Adrenal gland (tissue), 9 donors: ENCODE measurements at regions not wholly inside any gene's neighbourhood (a gene's known extent, or its start where the extent isn't known, plus 50 kb on each side); places are given as distances from the start of the nearest gene placed in this dataset.

Source experiments
- DNase-seq, 7 donors: peaks; one replicate each; pipeline ENCODE4 v3.0.0-alpha.2; 2019 to 2020
- H3K27ac ChIP-seq, 5 donors: fragments of 200-600 bp; sonication (generic) in 4 of 5; 1 replicate in 3 of 5; 2 replicates in 2 of 5; pipeline versions ENCODE4 v1.5.1 to v1.8.0; 2016 to 2020; ENCODE audit warnings: mild to moderate bottlenecking in 1 of 5
- H3K27me3 ChIP-seq: fragments of 200-600 bp; 2 replicates; pipeline ENCODE4 v1.8.0; 2021
- H3K36me3 ChIP-seq, 2 donors: fragments of 200-600 bp; replicated peaks in 1 of 2; 1 replicate in 1 of 2; 2 replicates in 1 of 2; pipeline versions ENCODE4 v1.5.1 to v1.8.0; 2018 to 2022
- H3K4me1 ChIP-seq, 2 donors: fragments of 200-600 bp; replicated peaks in 1 of 2; 1 replicate in 1 of 2; 2 replicates in 1 of 2; pipeline versions ENCODE4 v1.5.1 to v1.8.0; 2018 to 2021
- H3K4me3 ChIP-seq, 4 donors: fragments of 200-600 bp; sonication (generic) in 3 of 4; one replicate each; pipeline ENCODE4 v1.5.1; 2016 to 2018
- H3K9me3 ChIP-seq, 3 donors: fragments of 200-600 bp; sonication (generic) in 1 of 3; replicated peaks in 1 of 3; 1 replicate in 2 of 3; 2 replicates in 1 of 3; pipeline versions ENCODE4 v1.5.1 to v1.8.0; 2016 to 2021
- POLR2A ChIP-seq, 2 donors: fragments of 450-650 bp; IDR thresholded peaks; one replicate each; pipeline ENCODE4 v1.6.1; 2017; ENCODE audit warnings: antibody characterized with exemption in 2 of 2, mild to moderate bottlenecking in 2 of 2, moderate library complexity in 1 of 2
- WGBS, 4 donors: extraction: QIAGEN DNeasy Blood & Tissue Kit in 2 of 4; methylation state at CpG; one replicate each; pipeline versions ENCODE4 v1.1.5 to v1.1.7; 2013 to 2017; 5-methylcytosine and 5-hydroxymethylcytosine counted together
- intact Hi-C, 2 donors: fragments of 100-400 bp; cut with DNase I; formaldehyde crosslinking; loops; one replicate each; pipeline versions ENCODE4 v1.14.1 to v1.15.0; 2022 to 2023
- TF ChIP-seq, protein P1 (sequence below), 6 experiments: fragments of 450-650 bp in 4 of 6; fragments of 200-600 bp in 2 of 6; sonication (generic) in 1 of 6; IDR thresholded peaks; 1 replicate in 5 of 6; 2 replicates in 1 of 6; pipeline versions ENCODE4 v1.5.1 to v1.8.0; 2016 to 2021; ENCODE audit warnings: antibody characterized with exemption in 6 of 6, mild to moderate bottlenecking in 2 of 6, moderate library complexity in 1 of 6
- donor health status: healthy with polysubstance abuse.
- donor health status: Bipolar disorder and iron deficiency.
- donor health status: DM: yes; HTN: yes; CAD: no.
- donor health status: DM: no; HTN: no; CAD: no.
- donor health status: DM: no; HTN: no; CAD: no.

DNA sequence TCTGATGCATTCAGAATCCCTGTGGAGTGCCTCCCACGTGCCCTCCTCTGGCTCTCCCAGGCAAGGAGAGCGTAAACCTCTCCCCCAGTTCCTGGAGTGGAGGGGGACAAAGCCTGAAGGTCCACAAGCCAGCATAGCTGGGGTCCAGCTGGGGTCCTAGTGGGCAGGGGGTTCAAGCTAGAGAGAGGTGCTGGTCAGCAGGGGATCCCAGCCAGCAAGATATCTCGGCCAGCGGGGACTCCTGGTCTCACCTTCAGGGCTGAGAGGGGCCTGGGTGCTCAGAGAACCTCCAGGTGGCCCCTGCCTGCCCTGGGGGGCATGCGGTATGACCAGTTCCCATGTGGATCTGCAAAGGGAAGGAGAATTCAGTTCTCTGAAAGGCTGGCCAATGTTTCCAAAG lies 413.7 kb downstream of the TCERG1L start:
- Histone ChIP-seq H3K4me3 (no peak overlapping the region), H3K36me3 (no peaks in the 10 kb centered on the region), H3K27me3 (no peaks in the 10 kb centered on the region), H3K4me1 (no peaks in the 10 kb centered on the region), H3K9me3 (no peaks in the 10 kb centered on the region), H3K27ac (no peak overlapping the region)
- DNase-seq = peak in 1 of 7 donors; percentile 15
- intact Hi-C loops = no loop called here
- no peak for TF ChIP-seq POLR2A (IDR thresholded peaks at IDR 0.05)
- TF ChIP-seq, protein P1, sequence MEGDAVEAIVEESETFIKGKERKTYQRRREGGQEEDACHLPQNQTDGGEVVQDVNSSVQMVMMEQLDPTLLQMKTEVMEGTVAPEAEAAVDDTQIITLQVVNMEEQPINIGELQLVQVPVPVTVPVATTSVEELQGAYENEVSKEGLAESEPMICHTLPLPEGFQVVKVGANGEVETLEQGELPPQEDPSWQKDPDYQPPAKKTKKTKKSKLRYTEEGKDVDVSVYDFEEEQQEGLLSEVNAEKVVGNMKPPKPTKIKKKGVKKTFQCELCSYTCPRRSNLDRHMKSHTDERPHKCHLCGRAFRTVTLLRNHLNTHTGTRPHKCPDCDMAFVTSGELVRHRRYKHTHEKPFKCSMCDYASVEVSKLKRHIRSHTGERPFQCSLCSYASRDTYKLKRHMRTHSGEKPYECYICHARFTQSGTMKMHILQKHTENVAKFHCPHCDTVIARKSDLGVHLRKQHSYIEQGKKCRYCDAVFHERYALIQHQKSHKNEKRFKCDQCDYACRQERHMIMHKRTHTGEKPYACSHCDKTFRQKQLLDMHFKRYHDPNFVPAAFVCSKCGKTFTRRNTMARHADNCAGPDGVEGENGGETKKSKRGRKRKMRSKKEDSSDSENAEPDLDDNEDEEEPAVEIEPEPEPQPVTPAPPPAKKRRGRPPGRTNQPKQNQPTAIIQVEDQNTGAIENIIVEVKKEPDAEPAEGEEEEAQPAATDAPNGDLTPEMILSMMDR (IDR thresholded peaks at IDR 0.05) = no peak
- WGBS, 4 donors = 74 to 86% (median 81%) methylated on average over 2 to 5 of the region's 5 CpGs

DNA sequence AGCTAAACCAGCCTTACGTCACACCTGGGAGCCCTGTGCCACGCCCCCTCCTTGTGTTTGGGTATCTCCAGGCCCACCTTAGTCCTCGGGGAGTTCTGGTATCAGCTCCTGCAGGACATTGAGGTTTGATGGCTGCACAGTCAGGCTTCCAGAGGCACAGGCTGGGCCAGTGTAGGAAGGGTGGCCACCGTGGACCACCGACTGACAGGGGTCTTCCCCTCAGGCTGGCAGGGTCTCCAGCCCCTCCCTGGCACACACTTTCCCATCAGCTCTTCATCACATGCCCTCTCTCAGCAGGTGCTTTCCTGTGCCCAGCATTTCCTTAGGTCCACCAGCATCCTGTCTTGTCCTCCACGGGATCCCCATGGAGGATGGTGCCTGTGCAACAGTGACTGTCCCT lies 413.1 kb downstream of the TCERG1L start:
- intact Hi-C loops = no loop called here
- DNase-seq = peak in 1 of 7 donors; percentile 18
- Histone ChIP-seq H3K4me1 (no peaks in the 10 kb centered on the region), H3K36me3 (no peaks in the 10 kb centered on the region), H3K4me3 (no peak overlapping the region), H3K27me3 (no peaks in the 10 kb centered on the region), H3K27ac (no peak overlapping the region), H3K9me3 (no peaks in the 10 kb centered on the region)
- TF ChIP-seq POLR2A (IDR thresholded peaks at IDR 0.05) = no peak
- TF ChIP-seq, protein P1 (IDR thresholded peaks at IDR 0.05) = no peak
- WGBS, 4 donors = 70 to 81% (median 77%) methylated on average over 4 to 6 of the region's 6 CpGs

DNA sequence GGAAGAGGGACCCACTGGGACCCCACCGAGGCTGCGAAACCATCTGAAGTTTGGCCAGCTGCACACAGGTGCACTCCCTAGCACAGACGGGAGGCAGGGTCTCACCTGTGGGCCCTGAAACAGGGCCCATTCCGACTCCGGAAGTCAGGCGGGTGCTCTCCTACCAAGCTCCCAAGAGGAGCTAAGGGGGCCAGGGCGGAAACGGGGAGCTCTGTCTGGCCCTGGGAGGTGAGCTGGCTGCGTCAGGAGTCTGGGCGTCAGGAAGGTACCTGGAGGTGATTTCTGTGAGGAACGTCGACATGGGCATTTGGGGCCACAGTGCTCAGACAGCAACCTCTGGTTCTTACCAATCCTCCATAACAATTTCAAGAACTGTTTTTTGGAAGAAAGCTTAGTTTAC lies 411.7 kb downstream of the TCERG1L start:
- intact Hi-C loops = no loop called here
- 83 to 94% (median 89%) methylated on average over 9 to 12 of the region's 12 CpGs for WGBS, 4 donors
- H3K9me3 ChIP-seq = no peaks in the 10 kb centered on the region
- no peaks in the 10 kb centered on the region for H3K27me3 ChIP-seq
- H3K4me3 ChIP-seq = no peak overlapping the region
- H3K4me1 ChIP-seq = no peaks in the 10 kb centered on the region
- H3K27ac ChIP-seq = no peak overlapping the region
- no peaks in the 10 kb centered on the region for H3K36me3 ChIP-seq
- TF ChIP-seq POLR2A (IDR thresholded peaks at IDR 0.05) = no peak
- peak in 1 of 7 donors; percentile 7 for DNase-seq

DNA sequence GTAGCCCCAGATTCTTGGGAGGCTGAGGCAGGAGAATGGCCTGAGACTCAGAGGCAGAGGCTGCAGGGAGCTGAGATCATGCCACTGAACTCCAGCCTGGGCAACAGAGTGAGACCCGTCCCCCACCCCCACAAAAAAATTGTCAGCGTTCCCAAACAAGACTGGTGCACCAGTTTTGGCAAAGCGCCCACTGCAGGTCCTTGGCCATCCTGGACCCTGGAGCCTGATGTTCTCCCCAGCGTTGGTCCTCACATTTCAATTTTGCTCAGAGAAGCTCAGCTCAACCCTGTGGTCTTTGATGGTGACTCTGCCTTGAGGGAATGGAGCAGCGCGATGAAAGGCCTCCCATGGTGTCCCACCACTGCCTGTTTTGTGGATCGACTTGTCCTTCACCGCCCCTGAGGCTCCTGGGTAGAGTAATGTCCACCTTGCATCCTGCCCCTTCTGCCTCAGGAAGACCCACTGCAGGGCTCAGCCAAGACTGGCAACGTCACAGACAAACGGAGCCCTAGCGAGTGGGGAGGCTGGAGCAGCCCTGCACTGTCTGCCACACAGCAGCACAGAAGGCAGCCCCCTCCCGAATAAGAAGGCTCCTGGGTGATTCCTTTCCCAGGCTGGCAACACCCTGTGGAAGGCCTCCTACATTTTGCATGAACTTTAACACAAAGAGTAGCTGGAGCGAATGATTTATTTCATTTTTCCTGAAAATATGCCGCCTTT lies 410.9 kb downstream of the TCERG1L start:
- TF ChIP-seq POLR2A (IDR thresholded peaks at IDR 0.05) = no peak
- TF ChIP-seq, protein P1 (IDR thresholded peaks at IDR 0.05) = no peak
- H3K9me3 ChIP-seq = no peaks in the 10 kb centered on the region
- H3K36me3 ChIP-seq = no peaks in the 10 kb centered on the region
- H3K27ac ChIP-seq = no peak overlapping the region
- H3K4me3 ChIP-seq = no peak overlapping the region
- peak in 1 of 7 donors; percentile 29 for DNase-seq
- no peaks in the 10 kb centered on the region for H3K27me3 ChIP-seq
- intact Hi-C loops = no loop called here
- no peaks in the 10 kb centered on the region for H3K4me1 ChIP-seq
- WGBS, 4 donors = 81 to 87% (median 85%) methylated on average over 6 to 14 of the region's 14 CpGs
